Activated naive CD4-positive, alpha-beta T cell treated with anti-CD3 and anti-CD28 coated beads, Interleukin-2, amount 10 ng/mL, durations not matched to agents 7 days and 5 days (primary cell): ENCODE measurements at regions not wholly inside any gene's neighbourhood (a gene's known extent, or its start where the extent isn't known, plus 50 kb on each side); places are given as distances from the start of the nearest gene placed in this dataset.

Experiments used
- CTCF ChIA-PET: fragments of 350-600 bp; sonication (Branson Sonifier 250); formaldehyde crosslinking; loops from one replicate; lab custom pipeline; 2021; ENCODE audit warnings: antibody characterized with exemption; lab: Charles Lee
- DNase-seq: peaks from one replicate; pipeline ENCODE4 v3.0.0-alpha.2; 2020
- H3K27ac Mint-ChIP-seq: one replicate; pipeline ENCODE4 v1.8.0; 2021; ENCODE audit warnings: mild to moderate bottlenecking, moderate library complexity, mixed read lengths
- H3K27me3 Mint-ChIP-seq: one replicate; pipeline ENCODE4 v1.8.0; 2021; ENCODE audit warnings: mild to moderate bottlenecking, mixed read lengths
- H3K36me3 Mint-ChIP-seq: one replicate; pipeline ENCODE4 v1.8.0; 2021; ENCODE audit warnings: mixed read lengths
- H3K4me1 Mint-ChIP-seq: one replicate; pipeline ENCODE4 v1.8.0; 2021; ENCODE audit warnings: mixed read lengths
- H3K4me3 Mint-ChIP-seq: one replicate; pipeline ENCODE4 v1.8.0; 2021; ENCODE audit warnings: mild to moderate bottlenecking, moderate library complexity, mixed read lengths
- H3K9me3 Mint-ChIP-seq: one replicate; pipeline ENCODE4 v1.8.0; 2021; ENCODE audit warnings: mixed read lengths

- DNase-seq: no peak
- Mint-ChIP-seq H3K4me3 (no peak overlapping the region), H3K27me3 (peaks cover 6% of the 10 kb centered on the region), H3K27ac (no peak overlapping the region), H3K4me1 (no peaks in the 10 kb centered on the region), H3K36me3 (no peaks in the 10 kb centered on the region), H3K9me3 (no peaks in the 10 kb centered on the region)
- CTCF ChIA-PET: interaction anchor here (0.6 to 0.9 kb wide), 2 partner anchors 1092 to 1094 kb away, joined by 3 to 4 read pairs; no protein-coding TSS in a partner anchor
Measured at GRCh38 chr12:115752913-115753726, 524.4 kb downstream of the MED13L start.

GRCh38 chr12:115752156-115752555 is 525.3 kb downstream of the MED13L start:
- no peaks in the 10 kb centered on the region for H3K36me3 Mint-ChIP-seq
- H3K9me3 Mint-ChIP-seq: no peaks in the 10 kb centered on the region
- CTCF ChIA-PET: no interaction called here
- H3K27me3 Mint-ChIP-seq: peaks cover 6% of the 10 kb centered on the region
- H3K27ac Mint-ChIP-seq: no peak overlapping the region
- no peaks in the 10 kb centered on the region for H3K4me1 Mint-ChIP-seq
- no peak for DNase-seq
- H3K4me3 Mint-ChIP-seq: no peak overlapping the region

- CTCF ChIA-PET: no interaction called here
- no peak overlapping the region for H3K4me3 Mint-ChIP-seq
- no peaks in the 10 kb centered on the region for H3K9me3 Mint-ChIP-seq
- no peaks in the 10 kb centered on the region for H3K4me1 Mint-ChIP-seq
- DNase-seq: no peak
- no peak overlapping the region for H3K27ac Mint-ChIP-seq
- peaks cover under 1% of the 10 kb centered on the region for H3K27me3 Mint-ChIP-seq
- no peaks in the 10 kb centered on the region for H3K36me3 Mint-ChIP-seq
Measured at GRCh38 chr12:115750340-115750739, 527.2 kb downstream of the MED13L start.

- Mint-ChIP-seq H3K27me3 (no peaks in the 10 kb centered on the region), H3K36me3 (no peaks in the 10 kb centered on the region), H3K4me3 (no peak overlapping the region), H3K4me1 (no peaks in the 10 kb centered on the region), H3K27ac (no peak overlapping the region), H3K9me3 (no peaks in the 10 kb centered on the region)
- CTCF ChIA-PET: no interaction called here
- DNase-seq: no peak
Measured at GRCh38 chr12:115749071-115749841, 528.2 kb downstream of the MED13L start.

GRCh38 chr12:115740586-115741155 is 536.8 kb downstream of the MED13L start:
- Mint-ChIP-seq H3K36me3 (no peaks in the 10 kb centered on the region), H3K27me3 (no peaks in the 10 kb centered on the region), H3K4me3 (no peak overlapping the region), H3K27ac (no peak overlapping the region), H3K4me1 (no peaks in the 10 kb centered on the region), H3K9me3 (no peaks in the 10 kb centered on the region)
- no peak for DNase-seq
- CTCF ChIA-PET: no interaction called here

- CTCF ChIA-PET: no interaction called here
- DNase-seq: no peak
- H3K9me3 Mint-ChIP-seq: peaks cover 2% of the 10 kb centered on the region
- no peaks in the 10 kb centered on the region for H3K27me3 Mint-ChIP-seq
- no peak overlapping the region for H3K4me3 Mint-ChIP-seq
- no peaks in the 10 kb centered on the region for H3K36me3 Mint-ChIP-seq
- H3K4me1 Mint-ChIP-seq: no peaks in the 10 kb centered on the region
- no peak overlapping the region for H3K27ac Mint-ChIP-seq
Measured at GRCh38 chr12:115737895-115738294, 539.6 kb downstream of the MED13L start.

- H3K27ac Mint-ChIP-seq: no peak overlapping the region
- H3K4me3 Mint-ChIP-seq: no peak overlapping the region
- peaks cover 2% of the 10 kb centered on the region for H3K9me3 Mint-ChIP-seq
- no peak for DNase-seq
- CTCF ChIA-PET: no interaction called here
- no peaks in the 10 kb centered on the region for H3K27me3 Mint-ChIP-seq
- no peaks in the 10 kb centered on the region for H3K36me3 Mint-ChIP-seq
- no peaks in the 10 kb centered on the region for H3K4me1 Mint-ChIP-seq
Measured at GRCh38 chr12:115736360-115736759, 541.1 kb downstream of the MED13L start.

GRCh38 chr12:115730975-115731541 is 546.4 kb downstream of the MED13L start:
- H3K27ac Mint-ChIP-seq: no peak overlapping the region
- H3K36me3 Mint-ChIP-seq: no peaks in the 10 kb centered on the region
- CTCF ChIA-PET: no interaction called here
- H3K4me3 Mint-ChIP-seq: no peak overlapping the region
- no peaks in the 10 kb centered on the region for H3K27me3 Mint-ChIP-seq
- DNase-seq: no peak
- H3K4me1 Mint-ChIP-seq: no peaks in the 10 kb centered on the region
- peaks cover 2% of the 10 kb centered on the region for H3K9me3 Mint-ChIP-seq

- no peaks in the 10 kb centered on the region for H3K9me3 Mint-ChIP-seq
- no peak overlapping the region for H3K4me3 Mint-ChIP-seq
- H3K27me3 Mint-ChIP-seq: no peaks in the 10 kb centered on the region
- no peak overlapping the region for H3K27ac Mint-ChIP-seq
- H3K4me1 Mint-ChIP-seq: no peaks in the 10 kb centered on the region
- H3K36me3 Mint-ChIP-seq: no peaks in the 10 kb centered on the region
- DNase-seq: no peak
- CTCF ChIA-PET: no interaction called here
Measured at GRCh38 chr12:115726691-115727090, 550.8 kb downstream of the MED13L start.

GRCh38 chr12:115722181-115722580 is 555.3 kb downstream of the MED13L start:
- Mint-ChIP-seq H3K36me3 (no peaks in the 10 kb centered on the region), H3K4me1 (no peaks in the 10 kb centered on the region), H3K27me3 (no peaks in the 10 kb centered on the region), H3K4me3 (no peak overlapping the region), H3K27ac (no peak overlapping the region), H3K9me3 (no peaks in the 10 kb centered on the region)
- no peak for DNase-seq
- CTCF ChIA-PET: no interaction called here

GRCh38 chr12:115716551-115716950 is 560.9 kb downstream of the MED13L start:
- no peaks in the 10 kb centered on the region for H3K9me3 Mint-ChIP-seq
- H3K4me3 Mint-ChIP-seq: no peak overlapping the region
- no peaks in the 10 kb centered on the region for H3K36me3 Mint-ChIP-seq
- CTCF ChIA-PET: no interaction called here
- no peaks in the 10 kb centered on the region for H3K27me3 Mint-ChIP-seq
- no peak for DNase-seq
- H3K4me1 Mint-ChIP-seq: no peaks in the 10 kb centered on the region
- no peak overlapping the region for H3K27ac Mint-ChIP-seq

GRCh38 chr12:115712676-115713075 is 564.8 kb downstream of the MED13L start:
- H3K4me3 Mint-ChIP-seq: no peak overlapping the region

GRCh38 chr12:115710104-115710564 is 567.4 kb downstream of the MED13L start:
- no peak overlapping the region for H3K4me3 Mint-ChIP-seq
- no peaks in the 10 kb centered on the region for H3K4me1 Mint-ChIP-seq
- DNase-seq: no peak
- CTCF ChIA-PET: no interaction called here
- H3K27ac Mint-ChIP-seq: no peak overlapping the region
- H3K27me3 Mint-ChIP-seq: no peaks in the 10 kb centered on the region
- H3K36me3 Mint-ChIP-seq: no peaks in the 10 kb centered on the region
- H3K9me3 Mint-ChIP-seq: peaks cover 6% of the 10 kb centered on the region

More at GRCh38 chr12:115712676-115713075, 564.8 kb downstream of the MED13L start:
- H3K27me3 Mint-ChIP-seq: no peaks in the 10 kb centered on the region
- CTCF ChIA-PET: no interaction called here
- no peaks in the 10 kb centered on the region for H3K4me1 Mint-ChIP-seq
- H3K36me3 Mint-ChIP-seq: no peaks in the 10 kb centered on the region
- H3K27ac Mint-ChIP-seq: no peak overlapping the region
- H3K9me3 Mint-ChIP-seq: no peaks in the 10 kb centered on the region
- DNase-seq: no peak

GRCh38 chr12:115709540-115710011 is 567.9 kb downstream of the MED13L start:
- Mint-ChIP-seq H3K4me3 (no peak overlapping the region), H3K4me1 (no peaks in the 10 kb centered on the region), H3K27ac (no peak overlapping the region), H3K9me3 (peaks cover 6% of the 10 kb centered on the region), H3K36me3 (no peaks in the 10 kb centered on the region), H3K27me3 (no peaks in the 10 kb centered on the region)
- CTCF ChIA-PET: no interaction called here
- DNase-seq: no peak
